ENCODE measurements at regions not wholly inside any gene's neighbourhood (a gene's known extent, or its start where the extent isn't known, plus 50 kb on each side); places are given as distances from the start of the nearest gene placed in this dataset.

GRCh38 chr12:66947119-66947518, 268.2 kb upstream of the GRIP1 start:
- no peak for DNase-seq
- H3K36me3 ChIP-seq (ENCODE audit: insufficient read depth, low read length), result no peaks in the 10 kb centered on the region

GRCh38 chr12:66952668-66953067, 273.8 kb upstream of the GRIP1 start:
- H3K4me1 Mint-ChIP-seq, result no peaks in the 10 kb centered on the region
- no peak for DNase-seq
- no peak overlapping the region for H3K27ac Mint-ChIP-seq
- POLR2A ChIA-PET, result no interaction called here
- no peaks in the 10 kb centered on the region for H3K27me3 Mint-ChIP-seq
- no peaks in the 10 kb centered on the region for H3K4me1 ChIP-seq (ENCODE audit: insufficient read depth, low read length)
- no peaks in the 10 kb centered on the region for H3K36me3 Mint-ChIP-seq
- H3K27ac ChIP-seq (ENCODE audit: low read depth, low read length), result no peak overlapping the region
- H3K4me3 Mint-ChIP-seq, result no peak overlapping the region
- H3K9me3 ChIP-seq (ENCODE audit: low read length), result no peaks in the 10 kb centered on the region
- no peak overlapping the region for H3K4me3 ChIP-seq (ENCODE audit: low read length)
- H3K36me3 ChIP-seq (ENCODE audit: insufficient read depth, low read length), result no peaks in the 10 kb centered on the region
- no peaks in the 10 kb centered on the region for H3K27me3 ChIP-seq (ENCODE audit: insufficient read depth, low read length, poor library complexity, severe bottlenecking)
- CTCF ChIA-PET, result no interaction called here
- no peaks in the 10 kb centered on the region for H3K9me3 Mint-ChIP-seq

More at GRCh38 chr12:66947119-66947518, 268.2 kb upstream of the GRIP1 start:
- Mint-ChIP-seq H3K9me3 (no peaks in the 10 kb centered on the region), H3K4me3 (peak overlapping the region in 1 of 7 donors; percentile 10), H3K36me3 (no peaks in the 10 kb centered on the region), H3K27me3 (peaks cover 0 to 3% of the 10 kb centered on the region in 2 donors), H3K4me1 (peaks cover 0 to 7% (median 6%) of the 10 kb centered on the region in 3 donors), H3K27ac (no peak overlapping the region)
- Histone ChIP-seq H3K27ac (ENCODE audit: low read depth, low read length) (no peak overlapping the region), H3K4me1 (ENCODE audit: insufficient read depth, low read length) (no peaks in the 10 kb centered on the region), H3K4me3 (ENCODE audit: low read length) (no peak overlapping the region), H3K27me3 (ENCODE audit: insufficient read depth, low read length, poor library complexity, severe bottlenecking) (no peaks in the 10 kb centered on the region), H3K9me3 (ENCODE audit: low read length) (no peaks in the 10 kb centered on the region)
- POLR2A ChIA-PET, result no interaction called here
- CTCF ChIA-PET, result interaction anchor here (1.2 kb wide), 1 partner anchor 20 kb away, joined by 3 read pairs; no protein-coding TSS in a partner anchor

DNA sequence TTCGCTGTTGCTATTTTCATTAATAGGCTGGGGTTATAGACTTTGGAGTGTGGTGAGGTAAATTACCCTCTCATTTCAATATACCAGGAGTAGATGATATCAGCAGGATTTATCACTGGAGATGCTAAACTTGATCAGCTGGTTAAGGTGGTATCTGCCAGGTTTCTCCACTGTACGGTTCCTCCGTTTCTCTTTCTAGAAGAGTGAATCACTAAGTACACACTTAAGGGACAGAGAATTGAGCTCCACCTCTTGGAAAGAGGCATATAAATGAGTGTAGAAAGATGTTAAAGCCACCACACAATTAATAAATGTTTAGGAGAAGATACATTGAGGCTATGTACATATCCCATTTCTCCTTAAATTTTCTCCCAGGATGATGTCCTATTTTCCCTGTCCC, 277.4 kb upstream of the GRIP1 start:
- H3K27me3 ChIP-seq (ENCODE audit: insufficient read depth, low read length, poor library complexity, severe bottlenecking), result no peaks in the 10 kb centered on the region
- H3K4me3 Mint-ChIP-seq, result no peak overlapping the region
- H3K9me3 Mint-ChIP-seq, result no peaks in the 10 kb centered on the region
- H3K4me1 ChIP-seq (ENCODE audit: insufficient read depth, low read length), result no peaks in the 10 kb centered on the region
- CTCF ChIA-PET, result no interaction called here
- H3K27ac ChIP-seq (ENCODE audit: low read depth, low read length), result no peak overlapping the region
- DNase-seq, result no peak
- no peaks in the 10 kb centered on the region for H3K27me3 Mint-ChIP-seq
- no peaks in the 10 kb centered on the region for H3K9me3 ChIP-seq (ENCODE audit: low read length)
- H3K36me3 Mint-ChIP-seq, result no peaks in the 10 kb centered on the region
- H3K27ac Mint-ChIP-seq, result no peak overlapping the region
- POLR2A ChIA-PET, result no interaction called here
- H3K4me1 Mint-ChIP-seq, result no peaks in the 10 kb centered on the region
- H3K4me3 ChIP-seq (ENCODE audit: low read length), result no peak overlapping the region
- no peaks in the 10 kb centered on the region for H3K36me3 ChIP-seq (ENCODE audit: insufficient read depth, low read length)

- Mint-ChIP-seq H3K4me1 (peaks cover 7 to 9% (median 9%) of the 10 kb centered on the region in 3 donors), H3K36me3 (peaks cover 0 to 2% (median 0%) of the 10 kb centered on the region in 3 donors), H3K4me3 (no peak overlapping the region), H3K9me3 (peaks cover 0 to 5% (median under 1%) of the 10 kb centered on the region in 5 donors), H3K27me3 (no peaks in the 10 kb centered on the region), H3K27ac (no peak overlapping the region)
- Histone ChIP-seq H3K9me3 (ENCODE audit: low read length) (peaks cover 6% of the 10 kb centered on the region), H3K36me3 (ENCODE audit: insufficient read depth, low read length) (no peaks in the 10 kb centered on the region), H3K4me1 (ENCODE audit: insufficient read depth, low read length) (peaks cover 10% of the 10 kb centered on the region), H3K27ac (ENCODE audit: low read depth, low read length) (no peak overlapping the region), H3K4me3 (ENCODE audit: low read length) (no peak overlapping the region), H3K27me3 (ENCODE audit: insufficient read depth, low read length, poor library complexity, severe bottlenecking) (no peaks in the 10 kb centered on the region)
- no peak for DNase-seq
- POLR2A ChIA-PET, result no interaction called here
- CTCF ChIA-PET, result no interaction called here
These were observed 280.4 kb upstream of the GRIP1 start for GRCh38 chr12:66959276-66959675.

- ChIA-PET CTCF (no interaction called here), POLR2A (no interaction called here)
- Mint-ChIP-seq H3K36me3 (peaks cover 0 to 2% (median 0%) of the 10 kb centered on the region in 3 donors), H3K27ac (peak overlapping the region in 1 of 8 donors; percentile 0), H3K4me3 (no peak overlapping the region), H3K9me3 (peaks cover 0 to 7% (median 4%) of the 10 kb centered on the region in 5 donors), H3K27me3 (no peaks in the 10 kb centered on the region), H3K4me1 (peaks cover 14 to 17% (median 16%) of the 10 kb centered on the region in 3 donors)
- peaks cover 17% of the 10 kb centered on the region for H3K4me1 ChIP-seq (ENCODE audit: insufficient read depth, low read length)
- no peaks in the 10 kb centered on the region for H3K27me3 ChIP-seq (ENCODE audit: insufficient read depth, low read length, poor library complexity, severe bottlenecking)
- H3K4me3 ChIP-seq (ENCODE audit: low read length), result no peak overlapping the region
- DNase-seq, result no peak
- no peak overlapping the region for H3K27ac ChIP-seq (ENCODE audit: low read depth, low read length)
- H3K36me3 ChIP-seq (ENCODE audit: insufficient read depth, low read length), result no peaks in the 10 kb centered on the region
- H3K9me3 ChIP-seq (ENCODE audit: low read length), result peaks cover 6% of the 10 kb centered on the region
These were observed 281.1 kb upstream of the GRIP1 start for GRCh38 chr12:66960006-66960405.

DNA sequence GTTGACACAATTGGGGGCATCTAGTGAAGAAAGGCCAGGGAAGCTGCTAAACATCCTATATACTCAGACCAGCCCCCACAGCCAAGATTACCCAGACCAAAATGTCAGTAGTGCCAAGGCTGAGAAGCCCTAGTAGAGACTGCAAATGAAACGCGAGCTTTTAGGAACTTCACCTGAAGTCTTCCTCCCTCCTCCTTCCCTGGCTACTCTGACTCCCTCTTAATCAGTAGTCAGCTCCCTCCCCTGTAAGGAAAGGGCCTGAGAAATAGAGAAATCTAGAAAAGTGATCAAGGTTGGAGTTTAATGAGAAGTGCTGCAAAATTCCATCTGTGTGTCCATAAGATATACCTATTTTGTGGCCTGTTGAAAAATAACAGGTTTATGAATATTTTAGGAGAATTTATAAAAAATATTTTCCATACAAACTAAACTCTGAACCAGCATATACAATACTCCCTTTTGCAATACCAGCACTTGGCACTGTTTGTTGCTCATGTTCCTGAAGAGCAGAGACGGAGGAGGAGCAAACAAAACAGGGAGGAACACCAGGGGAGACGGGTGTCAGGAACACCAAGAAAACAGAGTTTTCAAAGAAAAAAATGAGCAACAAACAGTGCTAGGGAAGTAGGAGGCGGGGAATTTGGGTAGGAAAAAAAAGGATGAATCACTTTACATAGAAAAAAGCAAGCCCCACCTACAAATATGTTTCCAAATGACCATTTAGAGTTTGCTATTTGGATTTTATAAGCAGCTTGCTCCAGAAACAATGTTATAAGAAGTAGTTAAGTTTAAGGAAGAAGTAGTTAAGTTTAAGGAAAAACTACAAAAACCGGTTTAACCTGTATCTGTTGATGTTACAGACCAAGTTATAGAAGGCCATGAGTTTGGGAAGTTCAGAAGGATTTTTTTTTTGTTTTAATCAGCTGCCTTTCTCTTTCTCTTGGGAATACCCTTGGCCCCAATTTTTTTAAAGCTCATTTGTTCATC, 282.1 kb upstream of the GRIP1 start:
- ChIA-PET POLR2A (no interaction called here), CTCF (no interaction called here)
- Mint-ChIP-seq H3K4me1 (peaks cover 18 to 27% (median 26%) of the 10 kb centered on the region in 3 donors), H3K27ac (no peak overlapping the region), H3K9me3 (peaks cover 0 to 7% (median 4%) of the 10 kb centered on the region in 5 donors), H3K36me3 (peaks cover 0 to 2% (median 0%) of the 10 kb centered on the region in 3 donors), H3K27me3 (no peaks in the 10 kb centered on the region), H3K4me3 (peak overlapping the region in 1 of 7 donors; percentile 33)
- Histone ChIP-seq H3K27me3 (ENCODE audit: insufficient read depth, low read length, poor library complexity, severe bottlenecking) (no peaks in the 10 kb centered on the region), H3K27ac (ENCODE audit: low read depth, low read length) (no peak overlapping the region), H3K36me3 (ENCODE audit: insufficient read depth, low read length) (no peaks in the 10 kb centered on the region), H3K9me3 (ENCODE audit: low read length) (peaks cover 6% of the 10 kb centered on the region), H3K4me1 (ENCODE audit: insufficient read depth, low read length) (peaks cover 21% of the 10 kb centered on the region), H3K4me3 (ENCODE audit: low read length) (no peak overlapping the region)
- no peak for DNase-seq

DNA sequence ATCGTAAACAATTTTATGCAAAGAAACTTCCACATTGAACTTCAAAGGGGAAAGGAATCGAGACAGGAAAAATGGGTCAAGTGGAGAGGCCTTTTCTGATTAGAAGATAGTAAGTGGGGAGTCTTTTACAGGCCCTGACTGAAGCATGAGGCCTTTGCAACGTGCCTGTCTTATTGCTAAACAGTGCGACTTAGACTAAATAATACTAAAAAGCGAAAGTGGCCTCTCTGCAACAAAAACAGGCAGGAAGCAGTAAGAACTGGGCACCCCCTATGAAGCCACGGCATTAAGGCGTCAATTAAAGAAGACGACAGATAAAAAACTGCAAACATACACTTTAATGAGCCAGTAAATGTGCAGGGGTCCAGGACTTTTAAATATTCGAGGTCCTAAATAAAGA, 283.4 kb upstream of the GRIP1 start:
- Mint-ChIP-seq H3K27me3 (peaks cover 0 to 3% of the 10 kb centered on the region in 2 donors), H3K4me1 (peaks cover 18 to 32% (median 29%) of the 10 kb centered on the region in 3 donors), H3K9me3 (peaks cover 0 to 7% (median 4%) of the 10 kb centered on the region in 5 donors), H3K36me3 (peaks cover 0 to 2% (median 0%) of the 10 kb centered on the region in 3 donors), H3K4me3 (no peak overlapping the region), H3K27ac (peak overlapping the region in 1 of 8 donors; percentile 42)
- POLR2A ChIA-PET, result no interaction called here
- CTCF ChIA-PET, result no interaction called here
- Histone ChIP-seq H3K36me3 (ENCODE audit: insufficient read depth, low read length) (no peaks in the 10 kb centered on the region), H3K9me3 (ENCODE audit: low read length) (peaks cover 6% of the 10 kb centered on the region), H3K27me3 (ENCODE audit: insufficient read depth, low read length, poor library complexity, severe bottlenecking) (no peaks in the 10 kb centered on the region), H3K4me3 (ENCODE audit: low read length) (no peak overlapping the region), H3K4me1 (ENCODE audit: insufficient read depth, low read length) (peaks cover 21% of the 10 kb centered on the region), H3K27ac (ENCODE audit: low read depth, low read length) (no peak overlapping the region)
- no peak for DNase-seq

DNA sequence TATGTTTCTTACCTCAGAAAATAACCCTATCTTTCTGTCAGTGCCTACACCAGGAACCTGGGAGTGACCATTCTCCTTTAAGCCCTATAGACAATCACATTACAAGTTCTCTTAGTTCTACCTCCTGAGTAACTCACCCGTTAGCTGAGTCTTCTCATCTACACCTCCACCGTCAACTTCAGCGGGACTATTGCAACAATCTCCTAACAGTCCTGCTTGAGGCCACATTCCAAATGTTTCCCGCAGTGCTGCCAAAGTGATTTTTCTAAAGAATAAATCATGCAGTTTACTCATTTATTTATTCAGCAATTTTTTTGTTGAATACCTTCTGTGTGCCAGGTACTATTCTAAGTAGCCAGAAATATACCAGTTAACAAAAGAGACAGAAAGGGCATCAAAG, 285.0 kb upstream of the GRIP1 start:
- Mint-ChIP-seq H3K36me3 (peaks cover 0 to 2% (median 0%) of the 10 kb centered on the region in 3 donors), H3K9me3 (peaks cover 0 to 7% (median 4%) of the 10 kb centered on the region in 5 donors), H3K27me3 (peaks cover 0 to 3% of the 10 kb centered on the region in 2 donors), H3K27ac (peak overlapping the region in 6 of 8 donors; percentile 4 to 97 (median 86)), H3K4me1 (peaks cover 18 to 32% (median 29%) of the 10 kb centered on the region in 3 donors), H3K4me3 (peak overlapping the region in 1 of 7 donors; percentile 32)
- Histone ChIP-seq H3K27me3 (ENCODE audit: insufficient read depth, low read length, poor library complexity, severe bottlenecking) (no peaks in the 10 kb centered on the region), H3K27ac (ENCODE audit: low read depth, low read length) (no peak overlapping the region), H3K9me3 (ENCODE audit: low read length) (peaks cover 6% of the 10 kb centered on the region), H3K4me3 (ENCODE audit: low read length) (peak overlapping the region; percentile 44), H3K36me3 (ENCODE audit: insufficient read depth, low read length) (no peaks in the 10 kb centered on the region), H3K4me1 (ENCODE audit: insufficient read depth, low read length) (peaks cover 21% of the 10 kb centered on the region)
- POLR2A ChIA-PET, result no interaction called here
- CTCF ChIA-PET, result no interaction called here
- no peak for DNase-seq

All from CD8-positive, alpha-beta memory T cell (primary cell).